Sciatic nerve (tissue), 2 donors: ENCODE measurements at regions not wholly inside any gene's neighbourhood (a gene's known extent, or its start where the extent isn't known, plus 50 kb on each side); places are given as distances from the start of the nearest gene placed in this dataset.

Experiments used
- ATAC-seq: fragments of 200-7000 bp; cut with Tn5 transposase; one replicate; pipeline ENCODE4 v1.9.1; 2020; ENCODE audit warnings: mild to moderate bottlenecking, moderate library complexity
- DNase-seq: peaks from one replicate; pipeline ENCODE4 v3.0.0-alpha.2; 2020; ENCODE audit warnings: low spot score
- intact Hi-C: fragments of 100-400 bp; cut with DNase I; formaldehyde crosslinking; loops from one replicate; pipeline ENCODE4 v1.14.2; 2022
- donor health status: DM: no; HTN: no; CAD: no.
- donor health status: DM: no; HTN: no; CAD: no.

- intact Hi-C loops = no loop called here
- DNase-seq = no peak
These were observed 165.3 kb upstream of the USP24 start for GRCh38 chr1:55380355-55380970.

DNA sequence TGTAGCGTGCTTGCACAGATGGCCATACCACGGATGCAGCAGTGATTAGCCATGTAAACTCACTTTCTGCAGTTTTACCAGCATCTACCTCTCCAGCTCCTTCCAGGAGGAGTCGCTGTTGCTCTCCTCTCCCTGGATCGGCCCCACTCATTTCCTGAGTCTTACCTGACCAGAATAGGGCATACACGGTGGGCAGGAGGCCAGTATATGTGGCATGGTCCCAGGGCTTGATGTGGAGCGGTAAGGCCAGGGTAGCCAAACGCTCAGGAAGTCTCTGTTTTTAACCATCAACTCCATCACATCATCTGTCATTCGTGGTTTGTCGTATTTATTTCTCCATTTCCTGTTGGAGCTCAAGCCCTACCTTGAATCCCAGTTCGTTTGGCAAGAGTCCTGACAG is 163.4 kb upstream of the USP24 start:
- DNase-seq (no peak), ATAC-seq (no peak)
- intact Hi-C loops = no loop called here

More at GRCh38 chr1:55380355-55380970, 165.3 kb upstream of the USP24 start:
- ATAC-seq = peak; percentile 82

GRCh38 chr1:55376897-55377296 is 161.7 kb upstream of the USP24 start:
- no peak for ATAC-seq
- intact Hi-C loops = no loop called here
- no peak for DNase-seq

DNA sequence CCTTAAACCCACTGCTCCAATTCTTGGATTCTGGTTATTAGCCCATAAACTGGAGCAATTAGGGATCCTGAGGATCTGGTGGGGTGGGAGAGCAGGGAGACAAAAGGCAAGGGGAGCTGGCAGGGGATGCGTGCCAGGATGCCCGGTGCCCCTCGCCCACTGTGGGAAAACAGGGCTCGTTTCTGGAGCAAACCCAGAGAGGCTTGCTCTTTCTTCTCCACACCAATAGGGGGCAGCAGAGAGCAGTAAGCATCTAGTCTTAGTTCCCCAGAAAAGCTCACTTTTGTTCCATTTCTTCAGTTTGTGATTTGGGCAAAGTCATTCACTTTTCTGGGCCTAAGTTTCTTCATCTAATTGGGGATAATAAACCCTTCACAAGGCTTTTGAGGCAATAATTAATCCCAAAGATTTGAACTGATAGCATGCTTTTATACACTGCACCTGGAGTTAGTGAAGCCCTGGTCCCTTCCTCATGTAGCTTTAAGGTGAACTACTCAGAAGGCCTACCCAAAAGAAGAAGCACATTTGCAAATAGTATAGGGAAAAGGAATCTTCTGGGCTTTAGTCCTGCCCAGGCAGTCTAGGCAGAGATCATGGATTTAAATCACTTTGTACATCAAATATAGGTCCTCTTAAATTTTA is 160.6 kb upstream of the USP24 start:
- ATAC-seq (peak; percentile 61), DNase-seq (no peak)
- intact Hi-C loops = no loop called here

DNA sequence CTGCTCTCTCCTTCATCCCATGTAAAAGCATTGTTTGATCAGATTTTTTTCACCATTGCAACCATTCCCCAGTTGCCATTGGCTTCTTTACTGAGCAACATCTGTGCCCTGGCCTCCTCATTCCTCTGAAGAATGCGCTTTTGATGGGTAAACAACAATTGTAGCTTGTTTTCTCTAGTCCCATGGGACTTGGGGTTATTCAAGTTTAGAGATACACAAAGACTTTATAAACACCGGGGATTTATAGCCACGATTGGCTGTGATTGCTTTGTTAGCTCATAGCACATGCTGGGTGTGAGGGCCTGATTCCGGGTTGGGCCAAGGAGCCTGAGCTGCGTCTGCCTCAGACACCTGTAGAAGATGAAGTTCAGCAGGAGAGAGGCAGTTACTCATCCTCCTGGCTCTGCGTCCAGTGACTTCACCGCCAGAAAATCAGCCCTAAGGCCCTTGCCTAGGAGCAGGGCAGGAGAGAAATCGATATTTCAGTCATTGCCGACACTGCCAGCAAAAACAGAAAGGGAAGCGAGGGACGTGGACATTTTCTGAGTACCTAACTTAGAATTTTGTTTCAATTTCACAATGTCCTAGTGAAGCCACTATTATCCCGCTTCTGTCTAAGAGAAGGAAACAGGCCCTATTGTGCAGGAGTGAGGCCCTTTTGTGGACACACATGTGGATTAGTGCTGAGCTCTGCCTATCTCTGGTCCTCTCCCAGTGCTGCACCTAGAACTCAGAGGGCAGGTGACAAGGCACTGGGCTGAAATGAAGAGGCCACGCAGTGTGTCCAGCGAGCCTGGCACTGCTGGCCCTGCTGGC is 159.8 kb upstream of the USP24 start:
- DNase-seq (peak; percentile 75), ATAC-seq (peak; percentile 95)
- intact Hi-C loops = no loop called here

- intact Hi-C loops = no loop called here
- ATAC-seq = peak; percentile 5
These were observed 159.1 kb upstream of the USP24 start for GRCh38 chr1:55374216-55374615.

DNA sequence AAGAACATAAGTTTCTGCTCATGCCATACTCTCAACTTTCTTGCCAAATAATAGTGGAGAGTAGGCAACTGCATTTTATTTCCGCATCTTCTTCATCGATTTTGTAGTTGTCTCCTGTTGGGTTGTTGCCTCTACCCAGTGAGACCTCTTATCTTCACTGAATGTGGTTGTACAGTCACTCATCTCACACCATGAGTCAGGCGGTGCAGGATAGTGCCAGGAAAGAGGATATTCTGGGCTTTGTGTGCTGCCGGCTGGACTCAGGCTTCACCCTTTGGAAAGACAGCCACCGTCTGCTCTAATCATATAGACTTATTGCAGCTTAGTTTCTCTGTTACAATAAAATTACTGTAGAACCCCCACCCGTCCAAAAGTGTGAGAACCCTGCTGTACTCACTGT is 154.3 kb upstream of the USP24 start:
- intact Hi-C loops = no loop called here
- DNase-seq (no peak), ATAC-seq (no peak)

More at GRCh38 chr1:55374216-55374615, 159.1 kb upstream of the USP24 start:
- no peak for DNase-seq

GRCh38 chr1:55368698-55369097 is 153.5 kb upstream of the USP24 start:
- intact Hi-C loops = no loop called here
- ATAC-seq (no peak), DNase-seq (no peak)

DNA sequence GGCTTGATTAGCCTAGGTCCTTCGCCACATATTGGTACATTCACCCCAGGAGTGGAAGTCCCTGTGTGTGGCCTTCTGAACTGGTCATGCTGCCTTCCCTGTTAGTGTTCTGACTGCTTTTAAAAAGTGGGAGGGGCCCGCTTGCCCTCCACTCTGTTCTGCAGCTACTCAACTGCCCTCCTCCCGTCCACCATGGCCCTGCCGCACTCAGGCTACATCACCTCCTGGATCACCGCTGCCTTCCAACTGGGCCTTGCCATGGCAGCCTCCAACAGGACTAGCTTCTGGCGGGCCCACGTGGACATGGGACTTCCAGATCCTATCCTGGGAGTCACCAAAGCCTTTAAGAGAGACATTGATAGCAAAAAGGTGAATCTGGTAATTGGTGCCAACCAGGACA is 152.1 kb upstream of the USP24 start:
- no peak for ATAC-seq
- DNase-seq = no peak
- intact Hi-C loops = no loop called here

DNA sequence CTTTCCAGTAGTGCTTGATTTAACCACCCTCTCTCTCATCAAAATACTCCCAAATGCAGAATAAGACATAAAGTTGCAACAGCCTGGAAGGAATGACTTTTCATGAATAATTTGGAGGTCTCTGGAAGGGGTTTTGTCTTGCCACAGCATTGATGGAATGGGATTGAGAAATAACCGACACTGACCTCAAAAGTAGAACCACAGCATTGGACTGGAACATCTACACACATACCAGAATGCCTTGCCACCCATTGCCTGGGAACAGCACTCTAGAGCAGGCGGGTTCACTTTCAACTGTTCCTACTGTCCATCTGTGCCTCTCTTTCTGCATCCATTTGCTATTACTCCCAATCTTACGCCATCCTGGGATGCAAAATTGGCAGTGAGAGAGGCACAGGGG is 149.1 kb upstream of the USP24 start:
- intact Hi-C loops = no loop called here
- DNase-seq (no peak), ATAC-seq (no peak)

- no peak for DNase-seq
- intact Hi-C loops = no loop called here
- ATAC-seq = peak; percentile 51
These were observed 148.1 kb upstream of the USP24 start for GRCh38 chr1:55363268-55363667.

DNA sequence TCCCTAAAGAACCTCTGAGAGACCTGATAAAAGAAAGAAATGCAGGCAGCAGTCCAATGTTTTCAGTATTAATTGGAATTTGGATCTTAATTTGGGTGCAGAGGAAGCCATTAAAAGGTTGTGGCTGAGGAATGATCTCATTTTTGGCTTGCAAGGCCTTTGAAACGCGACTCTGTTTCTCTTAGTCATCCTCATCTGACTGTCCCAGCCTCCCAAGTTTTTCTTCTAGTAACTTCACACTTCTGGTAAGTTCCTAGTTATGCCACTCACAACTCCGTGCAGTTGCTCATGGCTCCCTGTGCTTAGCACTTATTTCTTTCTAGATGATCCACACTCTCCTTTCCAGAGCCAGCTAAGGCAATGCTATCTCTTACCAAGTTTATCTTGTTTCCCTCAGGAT is 147.4 kb upstream of the USP24 start:
- DNase-seq (no peak), ATAC-seq (peak; percentile 86)
- intact Hi-C loops = no loop called here

- intact Hi-C loops = no loop called here
- ATAC-seq (no peak), DNase-seq (no peak)
These were observed 144.4 kb upstream of the USP24 start for GRCh38 chr1:55359611-55360010.

- intact Hi-C loops = no loop called here
- ATAC-seq = no peak
- no peak for DNase-seq
These were observed 143.4 kb upstream of the USP24 start for GRCh38 chr1:55358581-55358980.

DNA sequence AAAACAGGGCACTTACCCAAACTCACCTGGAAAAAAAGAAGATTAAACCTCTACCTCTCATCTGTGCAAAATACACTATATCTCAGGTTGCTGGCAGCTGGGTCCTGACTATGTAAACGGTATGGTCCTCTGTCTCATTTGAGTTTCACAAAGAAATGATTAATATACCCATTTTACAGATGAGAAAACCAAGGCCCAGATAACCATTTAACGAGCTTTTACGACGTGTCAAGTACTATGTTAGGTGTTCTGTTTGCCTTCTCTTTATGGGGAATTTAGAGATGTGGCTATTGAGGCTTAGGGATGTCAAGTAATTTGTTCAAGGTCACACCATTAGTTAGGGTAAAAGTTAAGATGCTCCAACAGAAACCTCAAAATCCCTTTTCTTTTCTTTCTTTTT is 140.4 kb upstream of the USP24 start:
- intact Hi-C loops = no loop called here
- ATAC-seq (no peak), DNase-seq (no peak)

DNA sequence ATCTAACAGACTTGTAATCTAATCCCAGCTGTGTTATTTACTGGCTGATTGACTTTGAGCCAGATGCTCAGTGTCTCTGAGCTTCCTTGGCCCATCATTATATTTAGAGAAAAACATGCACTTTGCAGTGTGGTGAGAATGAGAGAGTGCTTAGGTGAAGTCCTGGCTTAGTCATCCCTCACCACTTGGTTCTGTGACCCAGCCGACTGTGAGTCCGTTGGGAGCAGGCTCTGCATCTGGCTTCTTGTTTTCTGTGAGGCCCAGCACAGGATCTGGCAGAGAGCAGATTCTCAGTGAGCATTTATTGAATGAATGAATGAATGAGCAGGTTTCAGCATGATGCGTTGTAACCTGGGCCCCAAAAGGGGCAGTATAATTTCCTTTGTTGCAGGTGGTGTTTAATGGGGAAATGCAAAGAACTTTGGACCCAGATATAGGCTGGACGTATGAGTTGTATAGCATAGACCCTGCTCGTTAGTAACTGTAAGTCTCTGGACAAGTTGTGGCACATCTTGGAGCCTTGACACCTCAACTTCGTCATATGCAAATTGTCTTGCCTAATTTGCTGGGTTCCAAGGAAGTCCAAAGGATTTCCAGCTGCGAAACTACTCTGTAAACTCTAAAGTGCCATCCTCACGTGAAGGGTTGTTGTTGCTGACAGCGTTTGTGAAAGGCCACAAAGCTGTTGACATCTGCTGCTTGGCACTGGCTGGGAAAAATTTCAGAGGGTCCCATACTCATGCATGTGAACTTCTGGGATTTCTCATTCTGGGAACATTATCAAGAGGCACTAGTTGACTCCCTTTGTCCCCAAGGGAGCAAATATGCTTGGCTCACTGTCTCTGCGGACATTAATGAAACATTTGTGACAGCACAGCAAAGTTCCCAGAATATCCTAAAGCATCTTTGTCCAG is 138.8 kb upstream of the USP24 start:
- ATAC-seq (peak; percentile 56), DNase-seq (no peak)
- intact Hi-C loops = no loop called here

DNA sequence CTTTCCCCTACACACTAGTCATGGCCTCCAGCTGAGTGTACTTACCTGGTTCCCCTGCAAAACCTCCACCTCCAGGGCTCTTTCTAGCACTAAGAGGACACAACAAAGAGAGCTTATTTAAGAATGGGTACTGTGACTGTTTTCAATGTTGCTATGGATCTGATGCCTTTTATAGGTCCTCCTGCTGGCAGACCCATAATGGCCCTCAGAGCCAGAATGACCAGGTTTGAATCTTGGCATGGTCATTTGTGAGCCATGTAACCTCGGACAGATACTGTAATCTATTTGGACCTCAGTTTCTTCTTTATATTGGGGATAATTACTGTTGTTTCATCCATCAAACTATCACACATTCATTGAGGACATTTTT is 137.6 kb upstream of the USP24 start:
- DNase-seq (no peak), ATAC-seq (no peak)
- intact Hi-C loops = no loop called here

GRCh38 chr1:55352080-55352810 is 137.1 kb upstream of the USP24 start:
- ATAC-seq (peak; percentile 80), DNase-seq (peak; percentile 73)
- intact Hi-C loops = no loop called here

DNA sequence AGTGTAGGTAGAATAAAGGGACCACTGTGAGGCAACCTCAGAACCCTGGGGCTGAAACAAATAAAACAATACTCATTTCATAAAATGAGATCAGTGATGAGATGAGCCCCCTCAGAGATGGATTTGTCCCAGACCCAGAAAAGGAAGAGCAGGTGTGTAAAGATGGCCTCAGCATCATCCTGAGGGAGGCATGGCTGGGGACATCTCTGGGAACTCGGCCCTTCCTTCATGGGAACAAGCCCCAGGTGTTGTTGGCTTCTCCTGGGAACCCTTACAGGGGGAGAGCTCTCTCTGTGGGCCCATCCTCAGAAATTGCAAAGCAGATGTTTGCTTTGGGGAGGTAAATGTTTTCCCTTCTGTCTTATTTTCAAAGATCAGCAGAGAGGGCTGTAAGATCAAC is 133.2 kb upstream of the USP24 start:
- ATAC-seq (peak; percentile 70), DNase-seq (no peak)
- intact Hi-C loops = no loop called here
